Right lobe of liver (tissue), 4 donors: ENCODE measurements at regions not wholly inside any gene's neighbourhood (a gene's known extent, or its start where the extent isn't known, plus 50 kb on each side); places are given as distances from the start of the nearest gene placed in this dataset.

Source experiments
- POLR2A ChIP-seq: fragments of 450-650 bp; IDR thresholded peaks from one replicate; pipeline ENCODE4 v1.6.1; 2017; ENCODE audit warnings: antibody characterized with exemption, mild to moderate bottlenecking
- TF ChIP-seq, protein P1 (sequence below), 4 donors: fragments of 200-600 bp in 3 of 4; fragments of 450-650 bp in 1 of 4; IDR thresholded peaks; one replicate each; pipeline versions ENCODE4 v1.5.1 to v1.8.0; 2016 to 2022; ENCODE audit warnings: antibody characterized with exemption in 4 of 4, mild to moderate bottlenecking in 2 of 4
- donor health status: DM: no; HTN: no; CAD: no.
- donor health status: DM: no; HTN: no; CAD: no.
- donor health status: DM: no; HTN: yes; CAD: no.

DNA sequence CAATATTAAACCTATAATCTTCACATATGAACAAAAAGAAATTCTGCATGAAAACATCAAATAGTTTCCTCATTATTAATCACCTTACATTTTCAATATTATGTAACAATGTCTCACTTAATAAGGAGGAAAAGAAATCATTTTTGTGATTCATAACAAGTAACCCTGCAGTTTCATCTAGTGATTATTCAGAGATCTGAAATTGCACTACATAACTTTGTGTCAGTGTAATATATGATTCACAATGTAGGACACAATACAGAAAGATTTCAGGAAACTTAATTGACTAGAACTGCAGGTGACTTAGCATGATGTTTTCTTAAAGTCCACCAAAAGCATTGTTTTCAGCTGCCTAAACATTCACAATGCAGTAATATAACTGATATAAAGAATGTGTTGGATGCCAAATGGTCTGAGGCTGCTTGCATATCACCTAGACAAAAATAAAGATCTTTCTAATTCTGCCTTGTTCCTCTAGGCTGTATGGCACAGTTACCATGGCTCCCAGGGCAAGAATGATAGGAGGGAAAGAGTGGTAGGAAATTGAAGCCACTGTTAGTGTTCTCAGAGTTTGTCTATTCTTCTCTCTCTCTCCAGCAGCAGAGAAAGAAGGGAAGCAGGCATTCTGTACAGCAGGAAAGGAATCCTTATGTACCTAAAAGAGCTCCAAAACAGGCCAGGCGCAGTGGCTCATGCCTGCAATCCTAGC is 366.6 kb downstream of the FSIP2 start:
- TF ChIP-seq, protein P1, sequence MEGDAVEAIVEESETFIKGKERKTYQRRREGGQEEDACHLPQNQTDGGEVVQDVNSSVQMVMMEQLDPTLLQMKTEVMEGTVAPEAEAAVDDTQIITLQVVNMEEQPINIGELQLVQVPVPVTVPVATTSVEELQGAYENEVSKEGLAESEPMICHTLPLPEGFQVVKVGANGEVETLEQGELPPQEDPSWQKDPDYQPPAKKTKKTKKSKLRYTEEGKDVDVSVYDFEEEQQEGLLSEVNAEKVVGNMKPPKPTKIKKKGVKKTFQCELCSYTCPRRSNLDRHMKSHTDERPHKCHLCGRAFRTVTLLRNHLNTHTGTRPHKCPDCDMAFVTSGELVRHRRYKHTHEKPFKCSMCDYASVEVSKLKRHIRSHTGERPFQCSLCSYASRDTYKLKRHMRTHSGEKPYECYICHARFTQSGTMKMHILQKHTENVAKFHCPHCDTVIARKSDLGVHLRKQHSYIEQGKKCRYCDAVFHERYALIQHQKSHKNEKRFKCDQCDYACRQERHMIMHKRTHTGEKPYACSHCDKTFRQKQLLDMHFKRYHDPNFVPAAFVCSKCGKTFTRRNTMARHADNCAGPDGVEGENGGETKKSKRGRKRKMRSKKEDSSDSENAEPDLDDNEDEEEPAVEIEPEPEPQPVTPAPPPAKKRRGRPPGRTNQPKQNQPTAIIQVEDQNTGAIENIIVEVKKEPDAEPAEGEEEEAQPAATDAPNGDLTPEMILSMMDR (IDR thresholded peaks at IDR 0.05) = no peak
- TF ChIP-seq POLR2A = no peak
